ENCODE measurements at regions not wholly inside any gene's neighbourhood (a gene's known extent, or its start where the extent isn't known, plus 50 kb on each side); places are given as distances from the start of the nearest gene placed in this dataset.

DNA sequence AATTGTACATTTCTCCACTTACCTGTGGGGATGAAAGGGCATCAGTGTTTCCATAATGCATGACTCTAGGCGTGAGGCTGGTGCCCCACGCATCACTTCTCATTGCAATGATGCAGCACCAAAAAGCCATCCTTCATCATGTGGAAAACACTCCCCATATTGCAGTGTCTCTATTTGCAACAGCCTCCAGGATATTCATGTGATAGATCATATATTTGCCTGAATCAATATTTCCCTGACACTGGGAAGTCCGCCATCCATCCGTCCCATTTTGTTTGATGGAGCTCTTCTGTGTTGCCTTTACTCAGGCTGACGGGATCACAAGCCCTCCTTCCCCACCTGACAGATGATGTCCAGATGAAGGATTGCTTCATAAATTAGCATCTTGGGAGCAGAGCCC is 74.5 kb upstream of the CAMK1G start:
- no peak for DNase-seq (ENCODE audit: low read depth)

DNA sequence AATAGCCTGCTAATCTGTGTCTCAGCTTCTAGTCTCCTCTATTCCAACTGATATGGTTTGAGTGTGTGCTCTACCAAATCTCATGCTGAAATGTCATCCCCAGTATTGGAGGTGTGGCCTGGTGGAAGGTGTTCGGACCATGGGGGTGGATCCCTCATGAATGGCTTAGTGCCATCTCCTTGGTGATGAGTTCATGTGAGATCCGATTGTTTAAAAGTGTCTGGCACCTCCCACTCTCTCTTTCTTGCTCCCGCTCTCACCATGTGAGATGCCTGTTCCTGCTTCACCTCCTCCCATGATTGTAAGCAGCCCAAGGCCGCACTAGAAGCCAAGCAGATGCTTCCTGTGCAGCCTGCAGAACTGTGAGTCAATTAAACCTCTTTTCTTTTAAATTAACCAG is 73.5 kb upstream of the CAMK1G start:
- DNase-seq (ENCODE audit: low read depth), result no peak

DNA sequence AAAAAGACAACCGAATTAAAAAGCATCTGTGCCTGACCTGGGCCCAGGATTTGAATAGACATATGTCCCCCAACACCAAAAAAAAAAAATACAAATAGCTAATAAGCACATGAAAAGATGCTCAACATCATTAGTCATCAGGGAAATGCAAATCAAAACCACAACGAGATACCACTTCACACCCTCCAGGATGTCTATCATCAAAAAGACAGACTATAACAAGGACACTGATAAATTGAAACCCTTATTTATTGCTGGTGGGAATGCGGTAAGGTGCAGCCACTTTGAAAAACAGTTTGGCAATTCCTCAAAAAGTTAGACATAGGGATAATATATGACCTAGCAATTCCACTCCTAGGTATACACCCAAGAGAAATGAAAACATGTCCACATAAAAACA is 72.3 kb upstream of the CAMK1G start:
- DNase-seq (ENCODE audit: low read depth), result no peak

DNA sequence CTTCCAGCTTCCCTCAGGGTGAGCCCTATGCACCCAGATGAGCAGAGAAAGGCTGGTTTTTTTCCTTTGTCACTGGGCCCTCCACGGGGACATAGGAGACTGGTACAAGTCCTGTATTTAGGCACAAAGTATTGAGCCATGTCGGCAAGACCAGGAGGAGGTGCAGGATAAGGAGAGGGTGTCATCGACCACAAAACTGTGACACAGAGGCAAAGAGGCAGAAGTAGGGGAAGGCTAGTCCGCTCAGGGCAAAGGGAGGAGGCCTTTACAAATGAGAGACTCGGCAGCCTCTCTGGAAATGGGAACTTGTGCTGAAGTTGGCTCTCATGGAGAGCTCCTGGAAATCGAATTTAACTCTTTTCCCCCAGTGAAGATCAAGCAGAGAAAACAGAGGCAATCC is 70.7 kb upstream of the CAMK1G start:
- DNase-seq (ENCODE audit: low read depth), result no peak

DNA sequence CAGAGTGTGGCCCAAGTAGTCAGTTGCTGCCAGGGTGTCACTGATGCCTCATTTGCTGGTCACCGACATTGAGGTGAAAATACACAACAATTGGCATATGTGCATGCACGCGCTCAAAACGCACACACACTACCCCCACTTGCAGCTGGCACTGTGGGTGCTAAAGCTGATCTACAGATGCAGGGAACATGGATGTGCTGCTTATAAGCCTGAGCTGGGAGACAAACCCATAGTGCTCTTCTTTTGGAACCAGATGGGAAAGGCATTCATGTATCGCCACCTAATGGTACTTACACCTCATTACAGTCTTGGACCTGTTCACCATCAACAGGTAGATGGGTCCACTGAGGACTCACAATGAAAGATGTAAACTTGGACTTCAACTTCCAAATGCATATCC is 70.3 kb upstream of the CAMK1G start:
- no peak for DNase-seq (ENCODE audit: low read depth)

DNA sequence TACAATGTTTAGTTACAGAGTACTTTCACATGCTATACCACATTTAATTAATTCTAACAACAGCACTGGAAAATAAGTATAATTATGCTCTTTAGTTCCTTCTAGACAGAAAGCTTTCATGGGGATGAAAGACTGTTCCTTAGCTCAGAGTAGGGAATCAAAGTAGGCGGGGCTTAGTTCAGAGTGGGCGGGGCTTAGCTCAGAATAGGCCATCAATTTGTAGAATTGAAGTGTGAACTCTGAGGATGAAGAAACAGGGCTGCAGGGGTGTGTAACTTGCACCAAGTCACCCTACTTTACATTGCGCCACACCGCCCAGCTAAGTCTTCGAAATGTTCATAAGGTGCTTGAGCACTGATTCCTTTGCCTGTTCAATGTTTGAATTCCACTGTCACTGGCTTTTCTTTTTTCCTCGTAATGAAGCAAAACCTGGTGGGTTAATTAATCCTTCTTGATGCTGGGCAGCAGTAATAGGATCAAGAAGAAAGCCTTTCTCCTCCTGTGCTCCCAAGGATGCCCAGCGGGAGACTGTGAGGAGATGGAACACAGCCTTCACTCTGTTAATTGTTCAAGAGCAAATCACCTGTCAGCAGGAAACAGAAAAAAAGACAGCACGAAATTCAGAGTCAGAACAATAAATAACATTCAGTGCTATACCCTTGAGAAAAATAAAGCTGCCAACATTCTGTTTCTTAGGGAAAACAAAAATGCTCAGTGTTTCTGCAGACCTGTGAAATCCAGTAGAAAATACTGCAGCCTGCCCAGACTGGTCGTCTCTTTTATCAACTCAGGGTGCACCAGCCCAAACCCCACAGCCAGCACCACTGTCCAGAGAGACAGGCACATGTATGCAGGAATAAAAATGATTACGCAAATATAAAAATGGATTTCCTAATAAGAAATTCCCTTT is 66.5 kb upstream of the CAMK1G start:
- no peak for DNase-seq (ENCODE audit: low read depth)

DNA sequence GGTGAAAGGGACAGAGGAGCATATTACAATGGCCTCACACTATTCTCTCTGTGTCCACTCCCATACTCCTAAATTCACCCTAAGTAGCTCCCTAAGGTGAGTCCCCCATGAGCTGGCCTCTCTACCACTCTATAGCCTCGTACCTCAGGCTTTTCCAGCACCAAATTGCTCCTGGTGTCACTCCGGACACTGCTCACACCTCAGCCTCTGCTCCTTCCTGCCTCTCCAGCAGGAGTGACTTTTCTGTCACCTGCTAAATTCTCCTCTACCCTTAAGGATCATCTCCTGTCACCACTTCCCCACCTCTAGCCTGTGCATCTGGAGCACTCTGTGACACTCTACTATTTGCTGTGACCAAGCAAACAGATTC is 65.8 kb upstream of the CAMK1G start:
- DNase-seq (ENCODE audit: low read depth), result no peak

DNA sequence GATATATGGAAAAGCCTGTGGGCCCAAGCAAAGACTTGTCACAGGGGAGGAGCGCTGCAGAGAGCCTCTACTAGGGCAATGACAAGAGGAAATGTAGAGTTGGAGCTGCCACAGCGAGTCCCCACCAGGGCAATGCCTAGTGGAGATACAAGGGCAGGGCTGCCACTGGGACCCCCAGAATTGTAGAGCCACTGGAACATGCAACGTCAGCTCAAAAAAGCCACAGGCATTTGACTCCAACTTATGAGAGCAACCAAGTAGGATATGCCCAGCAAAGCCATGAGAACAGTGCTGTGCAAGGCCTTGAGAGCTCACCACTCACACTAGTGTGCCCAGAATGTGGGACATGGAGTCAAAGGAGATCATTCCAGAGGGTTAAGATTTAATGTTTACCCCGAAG is 63.7 kb upstream of the CAMK1G start:
- no peak for DNase-seq (ENCODE audit: low read depth)

DNA sequence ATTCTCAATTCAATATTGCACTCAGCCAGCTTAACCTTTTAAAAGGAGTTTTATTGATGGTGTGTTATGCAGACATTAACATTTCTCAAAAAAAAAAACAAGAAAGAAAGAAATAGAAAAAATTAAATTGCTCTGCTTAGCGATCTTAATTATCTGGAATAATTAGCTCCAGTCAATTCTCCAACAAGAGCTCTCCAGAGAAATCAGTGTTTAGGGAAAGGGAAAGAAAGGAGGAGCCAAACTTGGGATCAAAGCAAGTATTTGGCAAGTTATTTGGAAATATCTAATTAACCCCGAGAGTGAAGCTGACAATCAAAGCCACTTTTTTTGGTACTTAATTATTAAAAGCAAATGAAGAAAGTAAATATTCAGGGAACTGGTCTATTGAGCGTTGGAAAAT is 60.7 kb upstream of the CAMK1G start:
- no peak for DNase-seq (ENCODE audit: low read depth)

DNA sequence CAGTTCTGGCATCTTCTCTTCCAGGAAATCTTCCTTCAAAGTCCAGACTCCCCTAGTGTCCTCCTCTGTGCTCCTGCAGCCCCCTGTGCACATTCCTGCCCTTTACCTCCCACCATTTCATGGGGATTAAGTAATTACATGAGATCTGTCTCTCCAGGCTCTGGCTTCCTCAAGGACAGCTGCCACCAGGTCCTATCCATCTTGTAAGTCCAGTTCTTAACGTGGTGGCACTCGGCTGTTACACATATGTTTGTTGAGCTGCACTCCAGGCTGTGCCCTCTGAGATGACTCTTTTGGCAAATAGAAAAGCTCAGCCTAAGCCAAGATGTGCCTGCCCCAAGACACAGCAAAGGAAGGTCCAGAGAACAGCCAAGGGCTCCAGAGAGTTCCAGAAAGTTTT is 57.4 kb upstream of the CAMK1G start:
- no peak for DNase-seq (ENCODE audit: low read depth)

DNA sequence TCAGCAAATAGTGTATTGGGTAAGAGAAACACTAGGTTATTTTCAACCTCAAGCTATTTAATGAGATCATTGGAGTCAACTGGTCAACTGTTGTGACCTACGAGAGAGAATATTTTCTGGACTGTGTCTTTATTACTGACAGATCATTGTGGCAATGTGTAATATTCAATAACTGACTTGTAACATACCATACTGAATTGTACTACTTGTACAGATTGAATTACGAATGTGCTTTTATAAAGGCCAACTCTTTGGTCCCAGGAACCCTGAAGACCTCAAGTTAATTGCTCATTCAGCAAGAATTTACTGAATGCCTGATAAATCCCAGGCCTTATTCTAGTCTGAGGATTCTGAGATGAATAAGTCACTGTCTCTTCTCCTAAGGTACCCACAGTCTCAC is 56.1 kb upstream of the CAMK1G start:
- no peak for DNase-seq (ENCODE audit: low read depth)

DNA sequence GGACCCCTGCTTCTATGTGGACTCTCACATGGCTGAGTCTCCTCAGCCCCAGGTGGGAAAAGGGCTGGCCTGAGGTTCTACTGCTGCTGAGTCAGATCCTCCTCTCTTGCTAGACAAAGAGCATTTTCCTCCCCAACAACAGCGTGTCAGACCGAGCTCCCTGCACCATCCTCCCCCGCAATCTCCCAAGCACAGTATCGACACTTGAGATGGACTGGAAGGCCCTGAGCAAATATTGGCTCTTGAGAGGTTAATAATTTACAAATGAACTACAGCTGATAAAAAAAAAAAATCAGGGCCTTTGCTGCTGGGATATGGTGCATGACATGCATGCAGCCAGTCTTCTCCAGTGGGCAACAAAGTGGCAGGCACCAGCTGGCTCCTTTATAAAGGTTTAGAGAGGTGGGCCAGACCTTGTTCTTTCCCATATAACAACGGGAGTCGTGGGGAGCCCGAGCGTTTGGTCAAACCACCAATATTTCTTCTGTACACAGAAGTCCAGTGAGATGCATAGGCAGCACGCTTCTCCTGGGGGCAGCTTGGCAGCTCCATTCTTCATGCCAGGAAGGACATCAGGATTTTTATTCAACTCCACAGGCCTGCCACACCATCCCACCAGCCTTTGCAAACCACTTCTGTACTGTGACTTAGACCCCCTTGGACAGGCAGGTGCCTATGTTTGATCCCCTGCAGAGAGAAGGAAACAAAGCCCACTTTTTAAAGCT is 55.4 kb upstream of the CAMK1G start:
- DNase-seq (ENCODE audit: low read depth), result no peak

DNA sequence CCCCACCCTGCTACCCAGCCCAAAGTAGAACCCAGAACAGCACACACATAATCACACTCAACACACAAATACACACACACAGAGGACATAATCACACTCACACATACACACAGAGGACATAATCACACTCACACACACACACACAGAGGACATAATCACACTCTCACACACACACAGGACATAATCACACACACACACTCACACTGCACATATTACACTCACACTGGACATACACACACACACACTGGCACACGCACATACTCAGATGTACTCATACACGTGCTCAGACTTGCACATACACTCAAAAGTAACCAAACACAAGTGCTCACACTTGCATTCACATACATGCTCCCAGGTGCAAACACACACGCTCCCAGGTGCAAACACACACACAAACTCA is 54.3 kb upstream of the CAMK1G start:
- DNase-seq (ENCODE audit: low read depth), result no peak

DNA sequence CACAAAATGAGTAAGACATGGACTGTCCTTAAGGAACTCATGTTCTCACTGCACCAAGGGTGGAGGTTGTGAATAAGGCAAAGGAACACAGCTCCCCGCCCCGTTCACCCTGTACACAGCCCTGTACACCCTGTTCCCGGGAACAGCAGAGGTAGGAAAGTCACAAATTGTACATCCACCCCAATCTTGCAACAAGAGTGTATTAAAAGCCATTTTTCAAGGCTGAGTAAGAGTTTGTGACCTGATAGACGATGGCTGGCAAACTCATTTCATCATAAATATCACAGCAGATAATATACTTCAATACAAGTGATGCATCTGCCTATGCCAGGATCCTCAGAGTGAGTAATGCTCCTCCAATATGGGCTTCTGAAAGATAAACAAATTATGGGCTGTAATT is 52.5 kb upstream of the CAMK1G start:
- DNase-seq (ENCODE audit: low read depth), result no peak

DNA sequence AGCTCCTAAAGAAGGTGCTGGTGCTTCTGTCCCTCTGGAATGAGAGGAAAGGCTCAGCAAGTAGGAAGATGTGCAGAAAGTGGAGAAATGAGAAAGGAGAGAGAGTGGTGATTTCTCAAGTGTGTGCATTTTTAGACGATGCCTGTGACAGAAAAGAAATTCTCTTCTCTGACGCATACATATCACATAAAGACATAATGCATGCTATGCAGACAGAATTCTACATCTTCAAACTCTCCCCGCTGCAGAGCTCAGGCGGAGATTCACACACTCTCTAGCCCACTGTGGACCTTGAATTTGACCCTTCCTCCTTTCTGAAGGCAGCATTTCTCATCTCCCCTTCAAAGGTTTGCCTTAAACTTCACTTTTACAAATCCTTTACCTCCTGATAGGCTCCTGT is 52.0 kb upstream of the CAMK1G start:
- no peak for DNase-seq (ENCODE audit: low read depth)

Data from stimulated activated CD8-positive, alpha-beta memory T cell treated with anti-CD3 and anti-CD28 coated beads, Interleukin-15, amount 100 ng/mL, for 1 hour (primary cell).